PC-9 (cell line): ENCODE measurements at regions not wholly inside any gene's neighbourhood (a gene's known extent, or its start where the extent isn't known, plus 50 kb on each side); places are given as distances from the start of the nearest gene placed in this dataset.

Source experiments
- BruUV-seq: library from RNA; stranded (reverse); fragments of 400-500 nt; replicated peaks from 2 replicates; lab custom pipeline; 2021; lab: Mats Ljungman, UMichigan
- CTCF ChIA-PET: fragments of 300-600 bp; sonication (Branson Sonifier 250); formaldehyde crosslinking; loops from one replicate; lab custom pipeline; 2022; ENCODE audit warnings: antibody characterized with exemption; lab: Charles Lee
- POLR2A ChIA-PET: fragments of 300-600 bp; sonication (Branson Sonifier 250); formaldehyde crosslinking; loops from one replicate; lab custom pipeline; 2022; ENCODE audit warnings: antibody characterized with exemption; ENCODE audit not compliant: unreplicated experiment; lab: Charles Lee
- DNase-seq, 2 experiments: peaks; one replicate each; pipeline versions ENCODE4 v3.0.0 to v3.0.0-alpha.2; 2015 to 2022; ENCODE audit warnings: mixed read lengths in 1 of 2
- H2AFZ ChIP-seq: fragments of 200-600 bp; sonication (generic); 2 replicates; pipeline ENCODE4 v1.8.1; 2017; ENCODE audit warnings: antibody characterized with exemption
- H3F3A ChIP-seq: fragments of 200-600 bp; sonication (generic); 2 replicates; pipeline ENCODE4 v1.8.1; 2017; ENCODE audit warnings: antibody characterized with exemption, mild to moderate bottlenecking, low read depth; ENCODE audit not compliant: insufficient read depth
- H3K27ac ChIP-seq: fragments of 200-600 bp; sonication (generic); 2 replicates; pipeline ENCODE4 v1.6.1; 2016; ENCODE audit warnings: mixed run types
- H3K27me3 ChIP-seq: fragments of 200-600 bp; sonication (generic); 2 replicates; pipeline ENCODE4 v1.6.1; 2016; ENCODE audit warnings: low read depth, mixed run types; ENCODE audit not compliant: insufficient read depth
- H3K36me3 ChIP-seq: fragments of 200-600 bp; sonication (generic); 2 replicates; pipeline ENCODE4 v1.6.1; 2016; ENCODE audit warnings: low read depth, mixed run types
- H3K4me1 ChIP-seq: fragments of 200-600 bp; sonication (generic); replicated peaks from 2 replicates; pipeline ENCODE4 v1.6.1; 2016; ENCODE audit warnings: mixed run types; ENCODE audit not compliant: insufficient read depth
- H3K4me2 ChIP-seq: fragments of 200-600 bp; sonication (generic); 2 replicates; pipeline ENCODE4 v1.6.1; 2017; ENCODE audit warnings: mixed run types
- H3K4me3 ChIP-seq: fragments of 200-600 bp; sonication (generic); 2 replicates; pipeline ENCODE4 v1.6.1; 2016; ENCODE audit warnings: mixed run types
- H3K79me2 ChIP-seq: fragments of 200-600 bp; sonication (generic); 2 replicates; pipeline ENCODE4 v1.6.1; 2017; ENCODE audit warnings: low read depth, mixed run types
- H3K9me2 ChIP-seq: fragments of 200-600 bp; sonication (generic); 2 replicates; pipeline ENCODE4 v1.8.1; 2017; ENCODE audit warnings: mild to moderate bottlenecking; ENCODE audit not compliant: insufficient read depth
- H3K9me3 ChIP-seq: fragments of 200-600 bp; sonication (generic); 2 replicates; pipeline ENCODE4 v1.8.1; 2016; ENCODE audit warnings: low read depth; ENCODE audit not compliant: insufficient read depth
- H4K20me1 ChIP-seq: fragments of 200-600 bp; sonication (generic); 2 replicates; pipeline ENCODE4 v1.8.1; 2017; ENCODE audit not compliant: insufficient read depth
- EZH2 ChIP-seq: fragments of 200-600 bp; sonication (generic); IDR thresholded peaks from 2 replicates; pipeline ENCODE4 v1.8.0; 2017; ENCODE audit warnings: antibody characterized with exemption, low read depth
- intact Hi-C: fragments of 100-400 bp; cut with micrococcal nuclease; formaldehyde crosslinking; loops from one replicate; pipeline ENCODE4 v1.10.0; 2022; ENCODE audit not compliant: unreplicated experiment
- TF ChIP-seq, protein P1 (sequence below): fragments of 200-600 bp; sonication (generic); conservative IDR thresholded peaks from 2 replicates; pipeline ENCODE4 v1.6.1; 2017; ENCODE audit warnings: mixed run types, antibody characterized with exemption, mild to moderate bottlenecking, moderate library complexity

DNA sequence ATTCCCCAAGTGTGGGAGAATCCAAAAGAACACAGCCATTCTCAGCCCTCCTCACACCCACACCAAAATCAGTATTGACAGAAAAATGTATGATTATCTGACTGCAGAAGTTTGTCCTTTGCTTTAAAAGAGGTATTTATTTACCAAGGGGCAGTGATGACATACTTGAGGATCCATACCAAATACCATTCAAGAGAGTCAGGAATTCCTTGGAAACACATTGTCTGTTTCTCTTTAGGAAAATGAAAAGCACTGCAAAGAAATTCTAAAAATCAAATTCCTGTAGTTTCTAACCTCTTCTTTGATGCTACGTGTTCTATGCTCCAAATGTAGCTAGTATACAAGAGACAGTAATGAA is 509.6 kb upstream of the CXADR start:
- no peaks in the 10 kb centered on the region for H3K4me1 ChIP-seq
- H3F3A ChIP-seq, result no peaks in the 10 kb centered on the region
- H3K4me2 ChIP-seq, result no peak overlapping the region
- no peak overlapping the region for H2AFZ ChIP-seq
- BruUV-seq, result no TSS peak
- TF ChIP-seq, protein P1, sequence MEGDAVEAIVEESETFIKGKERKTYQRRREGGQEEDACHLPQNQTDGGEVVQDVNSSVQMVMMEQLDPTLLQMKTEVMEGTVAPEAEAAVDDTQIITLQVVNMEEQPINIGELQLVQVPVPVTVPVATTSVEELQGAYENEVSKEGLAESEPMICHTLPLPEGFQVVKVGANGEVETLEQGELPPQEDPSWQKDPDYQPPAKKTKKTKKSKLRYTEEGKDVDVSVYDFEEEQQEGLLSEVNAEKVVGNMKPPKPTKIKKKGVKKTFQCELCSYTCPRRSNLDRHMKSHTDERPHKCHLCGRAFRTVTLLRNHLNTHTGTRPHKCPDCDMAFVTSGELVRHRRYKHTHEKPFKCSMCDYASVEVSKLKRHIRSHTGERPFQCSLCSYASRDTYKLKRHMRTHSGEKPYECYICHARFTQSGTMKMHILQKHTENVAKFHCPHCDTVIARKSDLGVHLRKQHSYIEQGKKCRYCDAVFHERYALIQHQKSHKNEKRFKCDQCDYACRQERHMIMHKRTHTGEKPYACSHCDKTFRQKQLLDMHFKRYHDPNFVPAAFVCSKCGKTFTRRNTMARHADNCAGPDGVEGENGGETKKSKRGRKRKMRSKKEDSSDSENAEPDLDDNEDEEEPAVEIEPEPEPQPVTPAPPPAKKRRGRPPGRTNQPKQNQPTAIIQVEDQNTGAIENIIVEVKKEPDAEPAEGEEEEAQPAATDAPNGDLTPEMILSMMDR, result no peak
- TF ChIP-seq EZH2, result no peak
- DNase-seq, result no peak
- no peaks in the 10 kb centered on the region for H3K9me2 ChIP-seq
- no peaks in the 10 kb centered on the region for H4K20me1 ChIP-seq
- H3K27ac ChIP-seq, result no peak overlapping the region
- intact Hi-C loops, result no loop called here
- peaks cover 3% of the 10 kb centered on the region; the same call in 1 of the 2 replicates for H3K9me3 ChIP-seq
- no peaks in the 10 kb centered on the region for H3K36me3 ChIP-seq
- CTCF ChIA-PET, result no interaction called here
- H3K27me3 ChIP-seq, result no peaks in the 10 kb centered on the region
- POLR2A ChIA-PET, result no interaction called here
- H3K79me2 ChIP-seq, result no peaks in the 10 kb centered on the region
- H3K4me3 ChIP-seq, result no peak overlapping the region

DNA sequence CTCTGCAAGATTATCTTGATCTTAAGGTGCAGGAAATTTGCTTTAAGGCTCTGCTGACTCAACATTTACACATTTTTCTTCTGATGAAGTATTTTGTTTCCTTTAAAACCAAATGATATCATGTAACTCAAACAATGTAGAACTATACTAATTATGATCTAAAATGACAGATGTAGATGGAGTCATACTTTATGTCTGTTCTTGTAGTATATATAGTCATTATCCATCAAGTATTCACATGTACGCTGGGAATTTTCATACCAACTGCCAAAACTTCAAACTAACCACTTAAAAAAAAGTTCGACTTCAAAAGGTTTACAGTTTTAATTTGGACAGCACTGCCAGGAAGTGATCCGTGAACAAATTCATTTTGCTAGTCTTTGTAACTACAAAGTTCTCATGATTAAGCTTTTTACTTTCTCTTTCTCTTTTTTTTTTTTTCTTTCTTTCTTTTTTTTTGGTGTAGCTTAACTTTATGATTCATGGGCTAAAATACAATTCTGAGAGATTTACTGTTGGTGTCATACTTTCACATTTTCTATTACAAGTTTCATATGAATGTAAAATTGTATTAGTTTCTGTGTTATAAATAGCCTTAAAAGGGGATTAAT is 509.0 kb upstream of the CXADR start:
- TF ChIP-seq EZH2, result no peak
- TF ChIP-seq, protein P1, result no peak
- Histone ChIP-seq H3K27ac (no peak overlapping the region), H3K36me3 (no peaks in the 10 kb centered on the region), H3K4me3 (no peak overlapping the region), H3K9me2 (no peaks in the 10 kb centered on the region), H3K27me3 (no peaks in the 10 kb centered on the region), H3K4me2 (peak overlapping the region; percentile 28; the same call in 1 of the 2 replicates), H3K4me1 (no peaks in the 10 kb centered on the region), H3K79me2 (no peaks in the 10 kb centered on the region), H3F3A (no peaks in the 10 kb centered on the region), H3K9me3 (peaks cover 3% of the 10 kb centered on the region; the same call in 1 of the 2 replicates), H2AFZ (no peak overlapping the region), H4K20me1 (no peaks in the 10 kb centered on the region)
- ChIA-PET POLR2A (interaction anchor here (0.7 kb wide), 1 partner anchor 161 kb away, joined by 3 read pairs; no protein-coding TSS in a partner anchor), CTCF (interaction anchor here (0.6 kb wide), 1 partner anchor 441 kb away, joined by 16 read pairs; no protein-coding TSS in a partner anchor)
- BruUV-seq, result no TSS peak
- intact Hi-C loops, result no loop called here
- no peak for DNase-seq

DNA sequence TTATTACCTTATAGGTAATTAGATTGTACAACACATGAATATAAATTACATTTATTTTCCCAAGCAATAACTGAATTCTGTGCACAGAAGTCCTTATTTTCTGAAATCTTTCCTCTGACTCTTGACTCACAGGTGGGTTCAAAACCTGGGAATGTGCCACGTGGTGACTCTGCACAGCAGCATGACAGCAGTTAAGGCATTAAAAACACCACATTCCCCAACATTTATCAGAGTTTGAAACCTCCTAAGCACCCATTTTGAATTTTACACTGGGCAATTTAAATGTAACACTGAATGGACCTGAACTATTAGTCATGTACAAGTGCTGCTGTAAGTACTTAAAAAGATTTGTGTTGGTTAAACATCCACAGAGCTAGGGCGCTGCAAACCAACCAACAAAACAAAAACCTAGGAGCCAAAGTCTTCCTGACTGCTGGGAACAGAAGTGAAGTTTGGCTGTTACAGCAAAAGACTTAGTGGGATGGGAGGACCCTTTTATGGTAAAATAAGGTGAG is 480.6 kb upstream of the CXADR start:
- no peaks in the 10 kb centered on the region for H3K9me2 ChIP-seq
- no TSS peak for BruUV-seq
- ChIA-PET POLR2A (no interaction called here), CTCF (no interaction called here)
- no peaks in the 10 kb centered on the region for H3K27me3 ChIP-seq
- H3K9me3 ChIP-seq, result no peaks in the 10 kb centered on the region
- H3K27ac ChIP-seq, result no peak overlapping the region
- TF ChIP-seq EZH2, result no peak
- H4K20me1 ChIP-seq, result no peaks in the 10 kb centered on the region
- no peak overlapping the region for H2AFZ ChIP-seq
- no peak overlapping the region for H3K4me3 ChIP-seq
- no peak overlapping the region for H3K4me2 ChIP-seq
- H3F3A ChIP-seq, result no peaks in the 10 kb centered on the region
- intact Hi-C loops, result no loop called here
- no peaks in the 10 kb centered on the region for H3K4me1 ChIP-seq
- H3K36me3 ChIP-seq, result no peaks in the 10 kb centered on the region
- no peaks in the 10 kb centered on the region for H3K79me2 ChIP-seq
- no peak for DNase-seq
